ENCODE measurements at regions not wholly inside any gene's neighbourhood (a gene's known extent, or its start where the extent isn't known, plus 50 kb on each side); places are given as distances from the start of the nearest gene placed in this dataset.

- TF ChIP-seq POLR2A (IDR thresholded peaks at IDR 0.05) (no peak), CTCF (IDR thresholded peaks at IDR 0.05) (no peak)
Observed at GRCh38 chr5:68002836-68003235, 212.7 kb upstream of the PIK3R1 start.

Measured in uterus (tissue), 2 donors.